Stimulated activated memory B cell treated with anti-CD40 and anti-IgM and Interleukin-4, amounts not matched to agents 10 μg/mL and 1 μg/mL and 100 μg/mL, for 72 hours (primary cell): ENCODE measurements at regions not wholly inside any gene's neighbourhood (a gene's known extent, or its start where the extent isn't known, plus 50 kb on each side); places are given as distances from the start of the nearest gene placed in this dataset.

Experiments used
- ATAC-seq: fragments of 150-1000 bp; cut with Tn5 transposase; 2 replicates; pipeline ENCODE4 v1.10.0; 2021
- H3K27ac Mint-ChIP-seq: one replicate; pipeline ENCODE4 v1.8.0; 2022; ENCODE audit warnings: mild to moderate bottlenecking, mixed read lengths
- H3K27me3 Mint-ChIP-seq: one replicate; pipeline ENCODE4 v1.8.0; 2022; ENCODE audit warnings: mixed read lengths
- H3K36me3 Mint-ChIP-seq: one replicate; pipeline ENCODE4 v1.8.0; 2022; ENCODE audit warnings: mixed read lengths
- H3K4me1 Mint-ChIP-seq: one replicate; pipeline ENCODE4 v1.8.0; 2022; ENCODE audit warnings: mixed read lengths
- H3K4me3 Mint-ChIP-seq: one replicate; pipeline ENCODE4 v1.8.0; 2022; ENCODE audit warnings: mild to moderate bottlenecking, moderate library complexity, mixed read lengths
- H3K9me3 Mint-ChIP-seq: one replicate; pipeline ENCODE4 v1.8.0; 2022; ENCODE audit warnings: mixed read lengths

GRCh38 chr3:189547448-189547847 lies 83.7 kb upstream of the TP63 start:
- Mint-ChIP-seq H3K4me3 (no peak overlapping the region), H3K36me3 (peaks cover 12% of the 10 kb centered on the region), H3K4me1 (no peaks in the 10 kb centered on the region), H3K27me3 (no peaks in the 10 kb centered on the region), H3K27ac (no peak overlapping the region), H3K9me3 (peaks cover 20% of the 10 kb centered on the region)
- ATAC-seq, result no peak

- Mint-ChIP-seq H3K27ac (no peak overlapping the region), H3K9me3 (peaks cover 20% of the 10 kb centered on the region), H3K36me3 (peaks cover 12% of the 10 kb centered on the region), H3K4me3 (no peak overlapping the region), H3K4me1 (no peaks in the 10 kb centered on the region), H3K27me3 (no peaks in the 10 kb centered on the region)
- no peak for ATAC-seq
Measured at GRCh38 chr3:189548053-189548452, 83.1 kb upstream of the TP63 start.

GRCh38 chr3:189551007-189551406 lies 80.2 kb upstream of the TP63 start:
- H3K4me3 Mint-ChIP-seq, result no peak overlapping the region
- H3K9me3 Mint-ChIP-seq, result peaks cover 20% of the 10 kb centered on the region
- no peak for ATAC-seq
- H3K27me3 Mint-ChIP-seq, result no peaks in the 10 kb centered on the region
- no peak overlapping the region for H3K27ac Mint-ChIP-seq
- no peaks in the 10 kb centered on the region for H3K4me1 Mint-ChIP-seq
- peaks cover 12% of the 10 kb centered on the region for H3K36me3 Mint-ChIP-seq

GRCh38 chr3:189554868-189555557 lies 76.2 kb upstream of the TP63 start:
- Mint-ChIP-seq H3K36me3 (no peaks in the 10 kb centered on the region), H3K27ac (no peak overlapping the region), H3K9me3 (peaks cover 13% of the 10 kb centered on the region), H3K27me3 (no peaks in the 10 kb centered on the region), H3K4me1 (no peaks in the 10 kb centered on the region), H3K4me3 (no peak overlapping the region)
- peak; percentile 36 for ATAC-seq

GRCh38 chr3:189555558-189555881 lies 75.7 kb upstream of the TP63 start:
- H3K4me3 Mint-ChIP-seq, result no peak overlapping the region
- H3K27ac Mint-ChIP-seq, result no peak overlapping the region
- H3K4me1 Mint-ChIP-seq, result no peaks in the 10 kb centered on the region
- peaks cover 13% of the 10 kb centered on the region for H3K9me3 Mint-ChIP-seq
- ATAC-seq, result no peak
- H3K36me3 Mint-ChIP-seq, result no peaks in the 10 kb centered on the region
- no peaks in the 10 kb centered on the region for H3K27me3 Mint-ChIP-seq

- ATAC-seq, result no peak
Measured at GRCh38 chr3:189557824-189558223, 73.4 kb upstream of the TP63 start.

GRCh38 chr3:189561256-189561655 lies 69.9 kb upstream of the TP63 start:
- peaks cover 6% of the 10 kb centered on the region for H3K9me3 Mint-ChIP-seq
- H3K27me3 Mint-ChIP-seq, result no peaks in the 10 kb centered on the region
- no peak overlapping the region for H3K27ac Mint-ChIP-seq
- peaks cover 20% of the 10 kb centered on the region for H3K4me1 Mint-ChIP-seq
- no peak for ATAC-seq
- no peaks in the 10 kb centered on the region for H3K36me3 Mint-ChIP-seq
- no peak overlapping the region for H3K4me3 Mint-ChIP-seq

More at GRCh38 chr3:189557824-189558223, 73.4 kb upstream of the TP63 start:
- Mint-ChIP-seq H3K9me3 (peaks cover 3% of the 10 kb centered on the region), H3K27me3 (no peaks in the 10 kb centered on the region), H3K36me3 (no peaks in the 10 kb centered on the region), H3K27ac (no peak overlapping the region), H3K4me1 (no peaks in the 10 kb centered on the region), H3K4me3 (no peak overlapping the region)

GRCh38 chr3:189563853-189564563 lies 67.2 kb upstream of the TP63 start:
- Mint-ChIP-seq H3K4me3 (no peak overlapping the region), H3K4me1 (peaks cover 43% of the 10 kb centered on the region), H3K36me3 (no peaks in the 10 kb centered on the region), H3K27ac (no peak overlapping the region), H3K9me3 (peaks cover 3% of the 10 kb centered on the region), H3K27me3 (no peaks in the 10 kb centered on the region)
- ATAC-seq, result peak; percentile 60

- H3K4me3 Mint-ChIP-seq, result no peak overlapping the region
- no peak for ATAC-seq
- H3K4me1 Mint-ChIP-seq, result peaks cover 48% of the 10 kb centered on the region
- H3K36me3 Mint-ChIP-seq, result no peaks in the 10 kb centered on the region
- H3K9me3 Mint-ChIP-seq, result peaks cover 3% of the 10 kb centered on the region
- no peak overlapping the region for H3K27ac Mint-ChIP-seq
- H3K27me3 Mint-ChIP-seq, result no peaks in the 10 kb centered on the region
Measured at GRCh38 chr3:189566550-189567130, 64.5 kb upstream of the TP63 start.

GRCh38 chr3:189567322-189567721 lies 63.9 kb upstream of the TP63 start:
- no peaks in the 10 kb centered on the region for H3K36me3 Mint-ChIP-seq
- H3K9me3 Mint-ChIP-seq, result peaks cover 3% of the 10 kb centered on the region
- H3K4me1 Mint-ChIP-seq, result peaks cover 48% of the 10 kb centered on the region
- H3K27me3 Mint-ChIP-seq, result no peaks in the 10 kb centered on the region
- no peak for ATAC-seq
- H3K4me3 Mint-ChIP-seq, result no peak overlapping the region
- H3K27ac Mint-ChIP-seq, result peak overlapping the region; percentile 75

- Mint-ChIP-seq H3K4me1 (peaks cover 49% of the 10 kb centered on the region), H3K36me3 (no peaks in the 10 kb centered on the region), H3K4me3 (peak overlapping the region; percentile 49), H3K27ac (peak overlapping the region; percentile 75), H3K27me3 (no peaks in the 10 kb centered on the region), H3K9me3 (peaks cover 3% of the 10 kb centered on the region)
- peak; percentile 49 for ATAC-seq
Measured at GRCh38 chr3:189567766-189568420, 63.3 kb upstream of the TP63 start.

- no peaks in the 10 kb centered on the region for H3K27me3 Mint-ChIP-seq
- H3K4me1 Mint-ChIP-seq, result peaks cover 49% of the 10 kb centered on the region
- no peaks in the 10 kb centered on the region for H3K36me3 Mint-ChIP-seq
- peaks cover 3% of the 10 kb centered on the region for H3K9me3 Mint-ChIP-seq
- ATAC-seq, result no peak
- H3K4me3 Mint-ChIP-seq, result no peak overlapping the region
- peak overlapping the region; percentile 75 for H3K27ac Mint-ChIP-seq
Measured at GRCh38 chr3:189568961-189569360, 62.2 kb upstream of the TP63 start.

GRCh38 chr3:189569473-189569872 lies 61.7 kb upstream of the TP63 start:
- Mint-ChIP-seq H3K4me3 (no peak overlapping the region), H3K9me3 (peaks cover 3% of the 10 kb centered on the region), H3K27ac (no peak overlapping the region), H3K4me1 (peaks cover 44% of the 10 kb centered on the region), H3K36me3 (no peaks in the 10 kb centered on the region), H3K27me3 (no peaks in the 10 kb centered on the region)
- ATAC-seq, result no peak

GRCh38 chr3:189570916-189571315 lies 60.3 kb upstream of the TP63 start:
- ATAC-seq, result no peak
- no peaks in the 10 kb centered on the region for H3K36me3 Mint-ChIP-seq

GRCh38 chr3:189572249-189572648 lies 58.9 kb upstream of the TP63 start:
- H3K4me3 Mint-ChIP-seq, result no peak overlapping the region
- no peaks in the 10 kb centered on the region for H3K9me3 Mint-ChIP-seq
- H3K4me1 Mint-ChIP-seq, result peaks cover 25% of the 10 kb centered on the region
- no peaks in the 10 kb centered on the region for H3K27me3 Mint-ChIP-seq
- H3K27ac Mint-ChIP-seq, result peak overlapping the region; percentile 39
- ATAC-seq, result peak; percentile 46
- no peaks in the 10 kb centered on the region for H3K36me3 Mint-ChIP-seq

More at GRCh38 chr3:189570916-189571315, 60.3 kb upstream of the TP63 start:
- Mint-ChIP-seq H3K27me3 (no peaks in the 10 kb centered on the region), H3K4me3 (no peak overlapping the region), H3K27ac (no peak overlapping the region), H3K9me3 (no peaks in the 10 kb centered on the region), H3K4me1 (peaks cover 33% of the 10 kb centered on the region)
